Uterus (tissue), 2 donors: ENCODE measurements at regions not wholly inside any gene's neighbourhood (a gene's known extent, or its start where the extent isn't known, plus 50 kb on each side); places are given as distances from the start of the nearest gene placed in this dataset.

Source experiments
- POLR2A ChIP-seq, 2 donors: fragments of 450-650 bp; IDR thresholded peaks; one replicate each; pipeline ENCODE4 v1.6.1; 2016; ENCODE audit warnings: antibody characterized with exemption in 2 of 2, mild to moderate bottlenecking in 1 of 2, moderate library complexity in 1 of 2
- TF ChIP-seq, protein P1 (sequence below), 4 experiments: fragments of 200-600 bp in 2 of 4; fragments of 450-650 bp in 2 of 4; sonication (generic) in 2 of 4; IDR thresholded peaks; one replicate each; pipeline ENCODE4 v1.5.1; 2016 to 2019; ENCODE audit warnings: antibody characterized with exemption in 4 of 4, mild to moderate bottlenecking in 2 of 4, moderate library complexity in 1 of 4

DNA sequence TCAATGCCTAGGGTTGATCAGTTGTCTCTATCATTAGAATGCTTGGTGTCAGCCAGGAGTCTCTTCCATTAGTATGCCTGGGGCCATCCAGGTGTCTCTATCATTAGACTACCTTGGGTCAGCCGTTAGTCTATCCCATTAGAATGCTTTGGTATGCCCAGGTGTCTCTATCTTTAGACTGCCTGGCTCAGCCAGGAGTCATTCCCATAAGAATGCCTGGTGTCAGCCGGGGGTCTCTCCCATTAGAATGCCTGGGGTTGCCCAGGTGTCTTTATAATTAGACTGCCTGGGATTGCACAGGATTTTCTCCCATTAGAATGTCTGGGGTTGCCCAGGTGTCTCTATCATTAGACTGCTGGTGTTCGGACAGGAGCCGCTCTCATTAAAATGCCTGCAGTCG, 1442.9 kb downstream of the UQCRFS1 start:
- TF ChIP-seq, protein P1, sequence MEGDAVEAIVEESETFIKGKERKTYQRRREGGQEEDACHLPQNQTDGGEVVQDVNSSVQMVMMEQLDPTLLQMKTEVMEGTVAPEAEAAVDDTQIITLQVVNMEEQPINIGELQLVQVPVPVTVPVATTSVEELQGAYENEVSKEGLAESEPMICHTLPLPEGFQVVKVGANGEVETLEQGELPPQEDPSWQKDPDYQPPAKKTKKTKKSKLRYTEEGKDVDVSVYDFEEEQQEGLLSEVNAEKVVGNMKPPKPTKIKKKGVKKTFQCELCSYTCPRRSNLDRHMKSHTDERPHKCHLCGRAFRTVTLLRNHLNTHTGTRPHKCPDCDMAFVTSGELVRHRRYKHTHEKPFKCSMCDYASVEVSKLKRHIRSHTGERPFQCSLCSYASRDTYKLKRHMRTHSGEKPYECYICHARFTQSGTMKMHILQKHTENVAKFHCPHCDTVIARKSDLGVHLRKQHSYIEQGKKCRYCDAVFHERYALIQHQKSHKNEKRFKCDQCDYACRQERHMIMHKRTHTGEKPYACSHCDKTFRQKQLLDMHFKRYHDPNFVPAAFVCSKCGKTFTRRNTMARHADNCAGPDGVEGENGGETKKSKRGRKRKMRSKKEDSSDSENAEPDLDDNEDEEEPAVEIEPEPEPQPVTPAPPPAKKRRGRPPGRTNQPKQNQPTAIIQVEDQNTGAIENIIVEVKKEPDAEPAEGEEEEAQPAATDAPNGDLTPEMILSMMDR (IDR thresholded peaks at IDR 0.05): no peak
- TF ChIP-seq POLR2A (IDR thresholded peaks at IDR 0.05): no peak
